Breast epithelium (tissue), 4 donors: ENCODE measurements at regions not wholly inside any gene's neighbourhood (a gene's known extent, or its start where the extent isn't known, plus 50 kb on each side); places are given as distances from the start of the nearest gene placed in this dataset.

ENCODE experiments used
- DNase-seq, 2 donors: peaks; one replicate each; pipeline ENCODE4 v3.0.0-alpha.2; 2019; ENCODE audit warnings: low spot score in 2 of 2
- H3K27ac ChIP-seq, 2 donors: fragments of 200-600 bp; sonication (generic) in 1 of 2; one replicate each; pipeline ENCODE4 v1.5.1; 2016 to 2019; ENCODE audit warnings: mild to moderate bottlenecking in 1 of 2
- H3K27me3 ChIP-seq, 2 donors: fragments of 200-600 bp; sonication (generic) in 1 of 2; one replicate each; pipeline versions ENCODE4 v1.5.1 to v1.6.0; 2017 to 2019; ENCODE audit warnings: control low read depth in 1 of 2, mild to moderate bottlenecking in 1 of 2
- H3K36me3 ChIP-seq: fragments of 200-600 bp; one replicate; pipeline ENCODE4 v1.5.1; 2019
- H3K4me1 ChIP-seq, 2 donors: fragments of 200-600 bp; sonication (generic); one replicate each; pipeline ENCODE4 v1.5.1; 2016 to 2019; ENCODE audit warnings: control low read depth in 1 of 2
- H3K4me3 ChIP-seq, 3 donors: fragments of 200-600 bp; sonication (generic); 1 replicate in 2 of 3; 2 replicates in 1 of 3; pipeline ENCODE4 v1.5.1; 2016 to 2019; ENCODE audit warnings: mild to moderate bottlenecking in 3 of 3, moderate library complexity in 2 of 3
- H3K9me3 ChIP-seq, 2 donors: fragments of 200-600 bp; sonication (generic) in 1 of 2; one replicate each; pipeline ENCODE4 v1.5.1; 2016 to 2019; ENCODE audit warnings: control low read depth in 1 of 2
- CTCF ChIP-seq, 3 donors: fragments of 450-650 bp; IDR thresholded peaks; one replicate each; pipeline ENCODE4 v1.5.1; 2016 to 2017; ENCODE audit warnings: antibody characterized with exemption in 3 of 3, mild to moderate bottlenecking in 3 of 3, moderate library complexity in 3 of 3
- POLR2A ChIP-seq: fragments of 450-650 bp; IDR thresholded peaks from one replicate; pipeline ENCODE4 v1.6.1; 2016; ENCODE audit warnings: antibody characterized with exemption, mild to moderate bottlenecking, moderate library complexity
- POLR2AphosphoS5 ChIP-seq, 3 donors: sonication (generic); formaldehyde crosslinking; IDR thresholded peaks; one replicate each; pipeline ENCODE4 v1.6.1; 2017; ENCODE audit warnings: antibody characterized with exemption in 3 of 3
- intact Hi-C: fragments of 100-400 bp; cut with DNase I; formaldehyde crosslinking; loops from one replicate; pipeline ENCODE4 v1.15.1; 2023; ENCODE audit warnings: low total_unique reads

GRCh38 chr2:9770006-9770307 is 73.3 kb upstream of the TAF1B start:
- intact Hi-C loops = no loop called here
- DNase-seq = no peak
- Histone ChIP-seq H3K27me3 (no peaks in the 10 kb centered on the region), H3K4me3 (peak overlapping the region in 2 of 3 donors; percentile 6 to 51), H3K9me3 (no peaks in the 10 kb centered on the region), H3K36me3 (no peaks in the 10 kb centered on the region), H3K4me1 (peaks cover 7 to 10% of the 10 kb centered on the region in 2 donors), H3K27ac (peak overlapping the region; percentile 3 to 68)
- TF ChIP-seq POLR2AphosphoS5 (IDR thresholded peaks at IDR 0.05) (no peak), POLR2A (no peak), CTCF (IDR thresholded peaks at IDR 0.05) (no peak)

GRCh38 chr2:9770308-9771100 is 72.8 kb upstream of the TAF1B start:
- peak overlapping the region in 2 of 3 donors; percentile 6 to 51 for H3K4me3 ChIP-seq
- intact Hi-C loops = no loop called here
- peaks cover 7 to 10% of the 10 kb centered on the region in 2 donors for H3K4me1 ChIP-seq
- peak; percentile 65 to 71 for DNase-seq
- H3K9me3 ChIP-seq = no peaks in the 10 kb centered on the region
- H3K36me3 ChIP-seq = no peaks in the 10 kb centered on the region
- TF ChIP-seq POLR2A = no peak
- peak; percentile 43 to 71 (median 47) for TF ChIP-seq CTCF (IDR thresholded peaks at IDR 0.05)
- no peaks in the 10 kb centered on the region for H3K27me3 ChIP-seq
- peak overlapping the region; percentile 3 to 68 for H3K27ac ChIP-seq

- peak overlapping the region; percentile 17 to 68 for H3K27ac ChIP-seq
- peaks cover 7 to 10% of the 10 kb centered on the region in 2 donors for H3K4me1 ChIP-seq
- intact Hi-C loops = no loop called here
These were observed 72.2 kb upstream of the TAF1B start for GRCh38 chr2:9771101-9771449.

GRCh38 chr2:9771481-9772017 is 71.7 kb upstream of the TAF1B start:
- Histone ChIP-seq H3K4me3 (no peak overlapping the region), H3K27me3 (no peaks in the 10 kb centered on the region), H3K4me1 (peaks cover 7 to 10% of the 10 kb centered on the region in 2 donors), H3K27ac (peak overlapping the region; percentile 17 to 68), H3K9me3 (no peaks in the 10 kb centered on the region), H3K36me3 (no peaks in the 10 kb centered on the region)
- intact Hi-C loops = no loop called here
- TF ChIP-seq CTCF (IDR thresholded peaks at IDR 0.05) (no peak), POLR2A (no peak), POLR2AphosphoS5 (IDR thresholded peaks at IDR 0.05) (no peak)
- DNase-seq = peak in 1 of 2 donors; percentile 47

More at GRCh38 chr2:9771101-9771449, 72.2 kb upstream of the TAF1B start:
- H3K27me3 ChIP-seq = no peaks in the 10 kb centered on the region
- no peak for TF ChIP-seq CTCF (IDR thresholded peaks at IDR 0.05)
- TF ChIP-seq POLR2AphosphoS5 (IDR thresholded peaks at IDR 0.05) = no peak
- TF ChIP-seq POLR2A = no peak
- DNase-seq = no peak
- no peaks in the 10 kb centered on the region for H3K9me3 ChIP-seq
- H3K36me3 ChIP-seq = no peaks in the 10 kb centered on the region
- H3K4me3 ChIP-seq = peak overlapping the region in 1 of 3 donors; percentile 51
